Keratinocyte (primary cell): ENCODE measurements at regions not wholly inside any gene's neighbourhood (a gene's known extent, or its start where the extent isn't known, plus 50 kb on each side); places are given as distances from the start of the nearest gene placed in this dataset.

Experiments used
- DNase-seq: peaks from one replicate; pipeline ENCODE4 v3.0.0-alpha.2; 2011; ENCODE audit warnings: low read depth, missing footprints, low spot score
- FAIRE-seq: peaks from 2 replicates; lab custom pipeline; 2011; peaks lifted over from hg19 to GRCh38; lab: Jason Lieb, UNC
- H2AFZ ChIP-seq: 2 replicates; pipeline ENCODE4 v1.6.0; 2012; ENCODE audit warnings: low read length, control low read depth, inconsistent platforms; ENCODE audit not compliant: control insufficient read depth
- H3K27ac ChIP-seq: 2 replicates; pipeline ENCODE4 v1.5.1; 2011; ENCODE audit warnings: low read length; ENCODE audit not compliant: control insufficient read depth, insufficient read depth
- H3K27me3 ChIP-seq: 3 replicates; pipeline ENCODE4 v1.6.0; 2011; ENCODE audit warnings: low read length; ENCODE audit not compliant: control insufficient read depth, insufficient read depth; ENCODE audit errors: extremely low read depth
- H3K36me3 ChIP-seq, 2 experiments: 2 replicates in 1 of 2; 3 replicates in 1 of 2; pipeline ENCODE4 v1.5.1; 2011; ENCODE audit warnings: low read length in 2 of 2, mild to moderate bottlenecking in 1 of 2; ENCODE audit not compliant: control insufficient read depth in 2 of 2, insufficient read depth in 2 of 2; ENCODE audit errors: extremely low read depth in 1 of 2
- H3K4me1 ChIP-seq: 3 replicates; pipeline ENCODE4 v1.5.1; 2011; ENCODE audit warnings: low read length; ENCODE audit not compliant: control insufficient read depth, insufficient read depth; ENCODE audit errors: extremely low read depth
- H3K4me2 ChIP-seq: 3 replicates; pipeline ENCODE4 v1.6.0; 2011; ENCODE audit warnings: low read depth, low read length; ENCODE audit not compliant: control insufficient read depth, insufficient read depth; ENCODE audit errors: extremely low read depth
- H3K4me3 ChIP-seq, 3 experiments: fragments of 200-600 bp in 1 of 3; sonication (generic) in 1 of 3; 2 replicates in 2 of 3; 3 replicates in 1 of 3; pipeline ENCODE4 v1.5.1; 2011 to 2016; ENCODE audit warnings: low read length in 3 of 3, mild to moderate bottlenecking in 3 of 3, control low read depth in 2 of 3, inconsistent platforms in 1 of 3, low read depth in 1 of 3, mixed read lengths in 1 of 3, mixed run types in 1 of 3, moderate library complexity in 1 of 3; ENCODE audit not compliant: control insufficient read depth in 2 of 3, insufficient read depth in 2 of 3; ENCODE audit errors: extremely low read depth in 1 of 3
- H3K79me2 ChIP-seq: 2 replicates; pipeline ENCODE4 v1.6.0; 2012; ENCODE audit warnings: low read length; ENCODE audit not compliant: control insufficient read depth, insufficient read depth
- H3K9ac ChIP-seq: 3 replicates; pipeline ENCODE4 v1.6.0; 2011; ENCODE audit warnings: low read length; ENCODE audit not compliant: control insufficient read depth, insufficient read depth; ENCODE audit errors: extremely low read depth
- H3K9me1 ChIP-seq: 3 replicates; pipeline ENCODE4 v1.6.0; 2011; ENCODE audit warnings: low read length; ENCODE audit not compliant: control insufficient read depth, insufficient read depth; ENCODE audit errors: extremely low read depth
- H3K9me3 ChIP-seq: 2 replicates; pipeline ENCODE4 v1.5.1; 2012; ENCODE audit warnings: low read depth, low read length; ENCODE audit not compliant: control insufficient read depth
- H4K20me1 ChIP-seq: 3 replicates; pipeline ENCODE4 v1.6.0; 2011; ENCODE audit warnings: low read length; ENCODE audit not compliant: control insufficient read depth, insufficient read depth; ENCODE audit errors: extremely low read depth
- CTCF ChIP-seq, 3 experiments: IDR thresholded peaks in 1 of 3; conservative IDR thresholded peaks in 1 of 3; optimal IDR thresholded peaks in 1 of 3; 2 replicates in 2 of 3; 3 replicates in 1 of 3; pipeline versions ENCODE3 to v1.5.1; 2011; ENCODE audit warnings: low read length in 3 of 3, mild to moderate bottlenecking in 3 of 3, moderate library complexity in 2 of 3, control low read depth in 1 of 3, inconsistent platforms in 1 of 3; ENCODE audit not compliant: insufficient read depth in 2 of 3; ENCODE audit errors: extremely low read depth in 1 of 3
- EZH2 ChIP-seq: IDR thresholded peaks from one replicate; pipeline ENCODE4 v1.6.1; 2012; ENCODE audit warnings: inconsistent platforms, mild to moderate bottlenecking, low read length, moderate library complexity
- dilution Hi-C: fragments of 300-500 bp; cut with MboI; formaldehyde crosslinking; loops from one replicate; pipeline ENCODE4 v1.7.0; 2020; ENCODE audit warnings: low sequenced_read_pairs; ENCODE audit not compliant: extremely low pct_ligation_motif_present

GRCh38 chr20:60097285-60097684 lies 139.1 kb downstream of the CDH26 start:
- no peaks in the 10 kb centered on the region for H3K36me3 ChIP-seq
- no peak overlapping the region for H3K4me3 ChIP-seq
- no peak for TF ChIP-seq EZH2
- no peak for TF ChIP-seq CTCF (optimal IDR thresholded peaks at IDR 0.05 in 1 of 3, IDR thresholded peaks at IDR 0.05 in 1 of 3, conservative IDR thresholded peaks at IDR 0.05 in 1 of 3; ENCODE audit: extremely low read depth in 1 of 3, insufficient read depth in 2 of 3, low read length in 3 of 3)
- peaks cover 2% of the 10 kb centered on the region for H3K9me3 ChIP-seq
- no peaks in the 10 kb centered on the region for H3K79me2 ChIP-seq
- dilution Hi-C loops, result no loop called here
- H3K4me1 ChIP-seq, result no peaks in the 10 kb centered on the region
- no peaks in the 10 kb centered on the region for H4K20me1 ChIP-seq
- no peak overlapping the region for H3K27ac ChIP-seq
- no peak overlapping the region for H2AFZ ChIP-seq
- no peak overlapping the region for H3K4me2 ChIP-seq
- H3K27me3 ChIP-seq, result peaks cover 26% of the 10 kb centered on the region
- FAIRE-seq (no peak), DNase-seq (no peak)
- H3K9ac ChIP-seq, result no peak overlapping the region
- no peaks in the 10 kb centered on the region for H3K9me1 ChIP-seq

GRCh38 chr20:60100780-60101179 lies 142.6 kb downstream of the CDH26 start:
- Histone ChIP-seq H3K27me3 (peaks cover 13% of the 10 kb centered on the region), H3K9me1 (no peaks in the 10 kb centered on the region), H3K36me3 (no peaks in the 10 kb centered on the region), H3K27ac (no peak overlapping the region), H3K79me2 (no peaks in the 10 kb centered on the region), H4K20me1 (no peaks in the 10 kb centered on the region), H3K4me2 (no peak overlapping the region), H3K4me1 (no peaks in the 10 kb centered on the region), H3K9me3 (no peaks in the 10 kb centered on the region), H2AFZ (no peak overlapping the region), H3K9ac (no peak overlapping the region), H3K4me3 (no peak overlapping the region)
- FAIRE-seq (no peak), DNase-seq (no peak)
- dilution Hi-C loops, result no loop called here
- TF ChIP-seq EZH2 (no peak), CTCF (optimal IDR thresholded peaks at IDR 0.05 in 1 of 3, IDR thresholded peaks at IDR 0.05 in 1 of 3, conservative IDR thresholded peaks at IDR 0.05 in 1 of 3; ENCODE audit: extremely low read depth in 1 of 3, insufficient read depth in 2 of 3, low read length in 3 of 3) (no peak)
